Lung (tissue), 11 donors: ENCODE measurements at regions not wholly inside any gene's neighbourhood (a gene's known extent, or its start where the extent isn't known, plus 50 kb on each side); places are given as distances from the start of the nearest gene placed in this dataset.

Experiments used
- ATAC-seq: fragments of 200-7000 bp; cut with Tn5 transposase; one replicate; pipeline ENCODE4 v1.9.1; 2020; ENCODE audit warnings: moderate number of reproducible peaks; ENCODE audit not compliant: insufficient read depth, low FRiP score
- DNase-seq, 3 donors: peaks; one replicate each; pipeline ENCODE4 v3.0.0-alpha.2; 2013 to 2017
- H3K27ac ChIP-seq, 2 donors: one replicate each; pipeline ENCODE4 v1.5.1; 2013; ENCODE audit warnings: mild to moderate bottlenecking in 2 of 2, moderate library complexity in 2 of 2, control low read depth in 1 of 2, inconsistent platforms in 1 of 2, low read depth in 1 of 2, low read length in 1 of 2
- H3K27me3 ChIP-seq, 3 donors: one replicate each; pipeline ENCODE4 v1.5.1; 2013; ENCODE audit warnings: low read length in 2 of 3; ENCODE audit not compliant: control insufficient read depth in 3 of 3, insufficient read depth in 3 of 3
- H3K36me3 ChIP-seq, 4 donors: one replicate each; pipeline ENCODE4 v1.5.1; 2013; ENCODE audit warnings: low read length in 4 of 4, mild to moderate bottlenecking in 1 of 4, moderate library complexity in 1 of 4; ENCODE audit not compliant: control insufficient read depth in 4 of 4, insufficient read depth in 4 of 4
- H3K4me1 ChIP-seq, 5 donors: one replicate each; pipeline ENCODE4 v1.5.1; 2013; ENCODE audit warnings: low read length in 5 of 5, mild to moderate bottlenecking in 2 of 5, moderate library complexity in 1 of 5; ENCODE audit not compliant: control insufficient read depth in 5 of 5, insufficient read depth in 5 of 5
- H3K4me3 ChIP-seq: one replicate; pipeline ENCODE4 v1.5.1; 2013; ENCODE audit warnings: mild to moderate bottlenecking, control low read depth, moderate library complexity
- H3K9ac ChIP-seq, 2 donors: one replicate each; pipeline ENCODE4 v1.5.1; 2013; ENCODE audit warnings: low read length in 2 of 2, control low read depth in 1 of 2; ENCODE audit not compliant: insufficient read depth in 1 of 2
- H3K9me3 ChIP-seq, 4 donors: one replicate each; pipeline ENCODE4 v1.5.1; 2013; ENCODE audit warnings: low read length in 3 of 4, mild to moderate bottlenecking in 1 of 4, moderate library complexity in 1 of 4; ENCODE audit not compliant: control insufficient read depth in 4 of 4, insufficient read depth in 3 of 4
- CTCF ChIP-seq: IDR thresholded peaks from 2 replicates; pipeline ENCODE4 v1.5.1; 2012; ENCODE audit warnings: mild to moderate bottlenecking; ENCODE audit errors: control extremely low read depth, extremely low read depth
- WGBS, 2 donors: extraction: QIAGEN DNeasy Blood & Tissue Kit; methylation state at CpG; one replicate each; pipeline ENCODE4 v1.1.7; 2013; 5-methylcytosine and 5-hydroxymethylcytosine counted together
- donor health status: control.
- donor health status: control.
- donor health status: Bipolar disorder and iron deficiency.
- donor health status: healthy.
- donor health status: DM: yes; HTN: yes; CAD: no.

GRCh38 chr12:130097798-130098255 lies 64.4 kb upstream of the FZD10 start:
- 45 to 54% methylated on average over 8 of the region's 8 CpGs for WGBS, 2 donors

GRCh38 chr12:130098301-130099005 lies 63.8 kb upstream of the FZD10 start:
- DNase-seq, result no peak
- peaks cover 0 to 1% (median 0%) of the 10 kb centered on the region in 4 donors for H3K9me3 ChIP-seq
- H3K27ac ChIP-seq, result no peak overlapping the region
- no peaks in the 10 kb centered on the region for H3K4me1 ChIP-seq
- no peak overlapping the region for H3K9ac ChIP-seq
- H3K4me3 ChIP-seq, result no peak overlapping the region
- no peaks in the 10 kb centered on the region for H3K36me3 ChIP-seq
- 86 to 92% methylated on average over 11 of the region's 11 CpGs for WGBS, 2 donors
- TF ChIP-seq CTCF, result no peak
- H3K27me3 ChIP-seq, result peaks cover 0 to 15% (median 10%) of the 10 kb centered on the region in 3 donors
- no peak for ATAC-seq

More at GRCh38 chr12:130097798-130098255, 64.4 kb upstream of the FZD10 start:
- Histone ChIP-seq H3K27ac (no peak overlapping the region), H3K27me3 (peaks cover 0 to 15% (median 10%) of the 10 kb centered on the region in 3 donors), H3K4me1 (no peaks in the 10 kb centered on the region), H3K36me3 (no peaks in the 10 kb centered on the region), H3K9ac (no peak overlapping the region), H3K4me3 (no peak overlapping the region), H3K9me3 (peaks cover 0 to 2% (median 0%) of the 10 kb centered on the region in 4 donors)
- no peak for DNase-seq
- no peak for TF ChIP-seq CTCF
- ATAC-seq, result no peak

GRCh38 chr12:130100634-130101362 lies 61.5 kb upstream of the FZD10 start:
- TF ChIP-seq CTCF, result no peak
- Histone ChIP-seq H3K9me3 (peaks cover 0 to 4% (median 0%) of the 10 kb centered on the region in 4 donors), H3K4me1 (peaks cover 0 to 14% (median 3%) of the 10 kb centered on the region in 5 donors), H3K4me3 (no peak overlapping the region), H3K9ac (no peak overlapping the region), H3K36me3 (no peaks in the 10 kb centered on the region), H3K27me3 (peaks cover 0 to 28% (median 10%) of the 10 kb centered on the region in 3 donors), H3K27ac (no peak overlapping the region)
- DNase-seq (no peak), ATAC-seq (no peak)
- WGBS, 2 donors, result 71 to 82% methylated on average over 8 of the region's 8 CpGs
